HG02588 (cell line): ENCODE measurements at regions not wholly inside any gene's neighbourhood (a gene's known extent, or its start where the extent isn't known, plus 50 kb on each side); places are given as distances from the start of the nearest gene placed in this dataset.

Source experiments
- ATAC-seq: cut with Tn5 transposase; IDR thresholded peaks from one replicate; pipeline ENCODE4 v1.9.1; 2021; ENCODE audit warnings: mild to moderate bottlenecking, moderate library complexity; ENCODE audit not compliant: unreplicated experiment

GRCh38 chr4:181646864-181647263 lies 596.3 kb upstream of the TENM3 start:
- no peak for ATAC-seq

DNA sequence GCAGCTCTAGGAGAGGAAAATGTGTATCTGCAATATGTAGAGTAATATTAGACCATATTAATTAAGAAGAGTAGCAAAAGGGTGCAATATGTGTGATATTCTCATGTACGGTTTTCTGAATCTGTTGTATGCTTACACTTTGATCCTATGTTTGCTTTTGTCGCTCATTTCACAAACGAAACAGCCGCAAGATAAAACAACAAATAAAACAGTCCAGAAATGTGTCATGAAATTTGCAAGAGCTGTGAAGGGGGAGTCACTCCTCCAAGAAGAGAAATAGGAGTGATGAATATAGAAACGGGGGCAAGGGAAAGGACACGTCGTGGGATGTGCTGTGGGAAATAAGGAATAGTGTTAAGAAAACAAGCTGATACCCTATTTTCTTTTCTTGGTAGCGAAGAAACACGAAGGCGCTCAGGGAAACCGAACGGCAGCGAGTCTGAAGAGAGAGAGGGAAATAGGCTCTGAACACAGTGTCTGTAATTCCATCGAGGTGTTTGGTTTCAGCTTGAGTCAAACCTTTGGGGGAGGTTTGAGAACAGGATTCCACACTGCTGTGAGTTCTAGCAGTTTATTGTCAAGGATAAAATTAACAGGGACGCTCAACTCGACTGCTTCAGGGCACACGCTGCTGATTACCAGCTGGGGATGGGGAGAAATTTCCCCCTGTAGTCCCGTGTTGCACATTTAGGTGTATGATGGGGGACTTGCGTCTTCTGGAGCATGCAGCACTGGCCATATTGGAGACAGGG lies 595.6 kb upstream of the TENM3 start:
- ATAC-seq: no peak

DNA sequence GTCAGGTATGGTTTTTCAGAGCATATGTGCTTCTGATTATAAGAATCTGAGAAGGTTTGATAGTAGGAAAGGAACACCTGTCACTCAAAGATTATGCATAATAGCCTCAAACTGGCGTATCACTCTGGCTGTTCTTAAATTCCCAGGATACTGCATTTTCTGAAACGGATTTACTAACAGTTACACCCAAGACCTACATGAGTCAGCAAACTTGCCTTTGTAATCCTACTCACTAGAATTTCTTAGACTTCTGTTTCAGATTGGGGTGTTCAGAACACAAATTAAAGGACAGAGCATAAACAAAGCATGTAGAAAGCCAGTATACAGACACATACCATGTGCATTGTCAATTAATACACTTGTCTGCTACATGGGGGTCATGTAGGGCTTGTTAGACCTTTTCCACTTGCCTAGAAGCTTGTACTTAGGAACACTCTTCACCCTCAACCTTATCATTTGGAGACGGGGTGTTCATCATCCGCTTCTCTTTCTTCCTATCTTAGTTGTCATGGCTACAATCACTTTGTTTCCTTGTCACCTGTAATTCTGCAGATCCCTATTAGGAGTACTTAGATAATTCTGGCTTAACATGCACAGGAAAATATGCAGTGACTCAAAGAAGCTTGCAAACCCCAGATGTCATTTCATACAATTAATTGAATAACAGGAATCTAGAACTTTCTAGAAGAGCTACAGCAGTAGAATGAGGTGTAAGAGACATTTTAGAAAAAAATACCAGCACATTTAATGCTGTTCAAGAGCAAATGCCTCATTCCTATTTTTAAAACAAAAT lies 593.0 kb upstream of the TENM3 start:
- ATAC-seq: no peak

DNA sequence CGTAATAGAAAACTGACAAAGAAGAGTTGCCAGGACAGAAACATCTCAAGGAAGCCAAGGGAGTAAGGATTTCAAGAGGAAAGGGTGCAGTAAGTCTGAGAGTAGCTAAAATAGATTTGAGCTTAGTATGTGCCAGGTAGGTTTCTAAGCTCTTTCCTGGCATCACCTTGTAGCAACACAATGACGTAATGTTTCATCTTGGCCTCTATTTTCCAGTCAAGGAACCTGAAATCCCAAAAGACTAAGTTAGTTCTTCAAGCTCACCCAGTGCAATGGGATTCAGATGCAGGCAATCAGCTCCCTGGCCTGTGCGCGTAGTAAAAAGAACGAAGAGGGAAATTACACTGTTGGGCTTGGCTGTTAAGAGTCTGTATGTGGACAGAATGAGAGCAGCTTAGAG lies 586.5 kb upstream of the TENM3 start:
- ATAC-seq: no peak

- ATAC-seq: no peak
Measured at GRCh38 chr4:181659202-181659601, 584.0 kb upstream of the TENM3 start.

DNA sequence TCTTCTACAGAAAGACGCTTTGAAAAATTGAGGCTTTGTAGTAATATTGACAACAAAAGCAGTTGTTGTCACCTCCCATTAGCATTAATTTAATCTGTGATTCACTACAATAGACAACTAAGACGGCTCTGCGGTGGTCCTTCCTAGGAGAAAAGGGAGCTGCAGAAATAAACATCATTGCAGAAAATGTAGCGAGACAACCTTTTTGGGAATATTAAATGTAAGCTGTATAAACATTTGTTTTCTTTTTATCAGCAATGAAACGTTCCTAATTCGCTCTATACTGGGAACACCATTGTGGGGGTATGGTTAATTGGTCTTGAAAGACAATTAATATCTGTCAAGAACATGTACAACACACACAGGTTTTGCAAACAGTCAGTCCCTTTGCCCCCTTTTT lies 583.3 kb upstream of the TENM3 start:
- no peak for ATAC-seq

GRCh38 chr4:181661090-181661489 lies 582.1 kb upstream of the TENM3 start:
- no peak for ATAC-seq

DNA sequence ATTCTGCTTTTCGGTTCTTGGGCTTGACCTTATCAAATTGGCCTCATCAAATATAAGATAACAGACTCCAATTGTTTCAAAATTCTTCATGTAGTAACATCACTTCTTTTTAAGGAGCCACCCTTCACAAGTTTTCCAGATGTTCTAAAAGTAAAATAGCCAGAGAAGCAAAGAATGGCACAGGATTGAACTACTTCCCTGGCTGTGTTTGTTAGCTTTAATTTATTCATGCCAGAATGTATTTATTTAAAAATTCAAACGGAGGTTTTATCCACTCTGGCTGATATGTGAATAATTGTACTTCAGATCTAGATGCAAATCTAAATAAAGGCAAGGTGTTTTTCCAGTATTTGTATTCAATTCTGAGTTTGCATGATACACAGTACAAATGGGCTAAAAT lies 581.3 kb upstream of the TENM3 start:
- ATAC-seq: no peak

DNA sequence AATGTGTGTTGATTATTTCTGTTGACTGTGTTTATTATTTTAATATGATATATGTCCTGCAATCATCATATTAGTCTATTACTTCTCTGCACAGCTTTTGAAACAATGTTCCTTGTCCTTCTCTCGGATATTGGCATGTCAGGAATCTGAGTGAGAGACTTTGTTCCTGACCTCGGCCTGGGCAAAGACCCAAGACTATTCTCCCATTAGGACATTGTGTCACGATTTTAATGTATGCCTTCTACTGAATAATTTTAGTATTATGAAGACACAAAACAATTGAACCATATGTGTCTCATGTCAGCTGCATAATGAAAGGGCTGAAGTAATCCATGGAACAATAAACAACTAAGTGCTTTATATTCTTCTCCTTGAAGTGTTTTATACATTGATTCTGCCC lies 580.8 kb upstream of the TENM3 start:
- no peak for ATAC-seq

GRCh38 chr4:181670506-181670905 lies 572.7 kb upstream of the TENM3 start:
- ATAC-seq: no peak

DNA sequence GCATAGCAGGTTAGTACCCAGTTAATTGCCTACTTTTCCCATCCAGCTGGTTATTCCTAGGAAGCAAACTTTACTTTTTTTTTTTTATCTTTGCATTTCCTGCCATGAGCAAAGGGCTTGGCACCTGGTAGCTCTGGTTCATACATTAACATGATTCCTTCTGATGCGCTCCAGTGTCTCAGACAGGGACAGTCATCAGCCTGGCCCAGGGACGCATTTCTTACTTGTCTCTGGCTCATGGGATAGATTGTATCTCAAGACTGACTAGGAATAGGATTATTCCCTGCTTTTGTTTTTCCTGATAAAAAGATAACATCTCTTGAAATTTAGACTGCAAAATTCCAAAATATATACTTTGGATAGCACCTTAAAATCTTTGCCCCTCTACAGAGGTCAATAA lies 571.5 kb upstream of the TENM3 start:
- no peak for ATAC-seq

GRCh38 chr4:181672751-181673150 lies 570.5 kb upstream of the TENM3 start:
- no peak for ATAC-seq

GRCh38 chr4:181674315-181674875 lies 568.8 kb upstream of the TENM3 start:
- ATAC-seq: no peak

DNA sequence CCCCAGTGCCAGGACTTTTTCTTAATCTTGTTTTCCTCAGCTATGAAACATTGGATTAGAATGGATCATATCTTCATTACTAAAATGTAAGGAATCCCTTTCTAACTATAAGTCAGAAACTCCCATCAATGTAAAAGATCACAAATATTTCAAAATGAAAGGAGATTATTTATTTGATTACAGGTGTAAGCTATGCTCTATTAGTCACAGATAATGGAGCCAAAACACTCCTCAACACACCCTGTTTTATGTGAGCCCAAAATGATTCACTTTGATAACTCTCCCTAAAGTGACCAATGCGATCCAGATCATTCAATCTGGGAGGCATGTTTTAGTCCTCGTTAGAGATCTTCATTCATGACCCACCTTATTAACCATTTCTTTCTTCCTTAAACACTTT lies 566.7 kb upstream of the TENM3 start:
- no peak for ATAC-seq

- no peak for ATAC-seq
Measured at GRCh38 chr4:181677201-181677600, 566.0 kb upstream of the TENM3 start.

DNA sequence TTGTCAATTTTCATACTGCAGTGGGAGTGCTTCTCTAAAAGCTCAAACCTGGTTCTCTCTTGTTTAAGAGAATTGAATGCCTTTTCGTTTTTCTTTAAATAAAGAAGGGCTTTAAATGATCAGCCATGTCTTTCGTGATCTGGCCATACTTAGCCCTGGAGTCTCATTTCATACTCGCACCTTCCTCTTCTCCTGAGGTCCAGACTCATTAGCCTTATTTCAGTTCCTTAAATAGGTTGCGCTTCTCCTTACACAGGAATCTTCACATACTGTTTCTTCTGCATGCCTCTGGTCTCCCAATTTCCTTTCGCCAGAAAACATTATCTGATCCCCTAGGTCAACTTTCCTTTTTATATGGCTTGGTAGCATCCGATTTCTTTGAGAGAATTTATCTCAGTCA lies 565.6 kb upstream of the TENM3 start:
- ATAC-seq: no peak

GRCh38 chr4:181679754-181680153 lies 563.4 kb upstream of the TENM3 start:
- ATAC-seq: no peak

- ATAC-seq: no peak
Measured at GRCh38 chr4:181682367-181683047, 560.7 kb upstream of the TENM3 start.

- ATAC-seq: no peak
Measured at GRCh38 chr4:181684310-181684709, 558.9 kb upstream of the TENM3 start.

- ATAC-seq: no peak
Measured at GRCh38 chr4:181685461-181685860, 557.7 kb upstream of the TENM3 start.

DNA sequence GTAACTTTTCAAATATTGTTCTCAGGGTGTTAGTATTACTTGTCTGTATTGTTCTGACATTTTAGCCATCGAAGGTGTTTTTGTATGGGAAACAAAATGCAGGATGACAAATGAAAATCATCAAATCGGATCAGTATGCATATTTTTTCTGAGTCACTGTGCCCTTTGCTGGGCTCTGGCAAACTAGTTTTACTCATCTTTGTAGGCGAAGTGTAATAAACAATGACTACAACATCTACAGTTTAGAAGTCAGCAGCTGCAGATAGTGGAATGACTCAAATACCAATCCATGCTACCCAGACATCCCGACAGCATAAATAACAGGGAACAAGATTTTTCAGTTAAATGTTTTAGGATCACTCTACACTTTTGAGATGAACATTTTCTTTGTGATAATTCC lies 557.3 kb upstream of the TENM3 start:
- no peak for ATAC-seq

DNA sequence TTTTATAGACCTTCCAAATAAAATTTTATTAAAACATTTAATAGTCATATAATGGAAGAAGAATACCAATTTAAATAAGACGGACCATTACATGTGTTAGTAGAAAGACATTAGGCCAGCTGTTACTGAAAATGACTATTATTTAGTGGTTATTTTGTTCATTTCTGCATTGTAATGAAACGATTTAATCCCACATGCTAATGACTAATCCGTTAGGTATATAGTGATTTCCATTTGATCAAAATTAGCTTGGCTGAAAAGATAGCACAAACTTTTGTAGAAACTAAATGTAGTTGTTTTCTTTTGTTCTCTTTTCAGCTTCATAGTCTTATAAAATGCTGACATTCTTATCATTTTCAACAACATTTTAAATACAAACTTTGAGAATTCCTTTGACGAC lies 556.1 kb upstream of the TENM3 start:
- ATAC-seq: no peak
